ENCODE measurements at regions not wholly inside any gene's neighbourhood (a gene's known extent, or its start where the extent isn't known, plus 50 kb on each side); places are given as distances from the start of the nearest gene placed in this dataset.

DNA sequence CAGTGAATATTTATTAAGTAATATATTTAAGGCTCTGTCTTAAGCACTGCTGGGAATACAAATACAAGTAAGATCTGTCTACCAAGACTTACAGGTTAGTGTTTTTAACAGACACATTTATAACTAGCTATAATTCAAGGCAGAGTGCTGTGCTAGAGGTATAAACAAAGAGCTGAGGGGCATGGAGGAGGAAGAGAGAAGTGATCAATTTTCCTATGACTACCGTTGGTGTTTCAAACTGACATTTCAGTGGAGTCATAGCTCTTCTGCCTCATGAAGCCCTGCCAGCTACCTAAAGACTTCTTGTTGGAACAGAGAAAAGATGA lies 79.9 kb downstream of the CYB561 start:
- no peak for TF ChIP-seq CTCF (IDR thresholded peaks at IDR 0.05; ENCODE audit: low read depth, low read length)
- no peak for TF ChIP-seq EZH2phosphoT487 (IDR thresholded peaks at IDR 0.05; ENCODE audit: low read depth)

Data from OCI-LY3 (cell line).